PC-3 (cell line): ENCODE measurements at regions not wholly inside any gene's neighbourhood (a gene's known extent, or its start where the extent isn't known, plus 50 kb on each side); places are given as distances from the start of the nearest gene placed in this dataset.

Experiments used
- ATAC-seq: fragments of 200-7000 bp; cut with Tn5 transposase; 2 replicates; pipeline ENCODE4 v1.9.1; 2020; ENCODE audit warnings: mild to moderate bottlenecking, moderate library complexity
- BruUV-seq: library from RNA; stranded (reverse); fragments of 400-500 nt; replicated peaks from 2 replicates; lab custom pipeline; 2021; lab: Mats Ljungman, UMichigan
- CTCF ChIA-PET: fragments of 300-600 bp; sonication (Branson Sonifier 250); formaldehyde crosslinking; loops from one replicate; lab custom pipeline; 2022; ENCODE audit warnings: antibody characterized with exemption; lab: Charles Lee
- POLR2A ChIA-PET: fragments of 300-600 bp; sonication (Branson Sonifier 250); formaldehyde crosslinking; loops from one replicate; lab custom pipeline; 2022; ENCODE audit warnings: antibody characterized with exemption; ENCODE audit not compliant: unreplicated experiment; lab: Charles Lee
- DNase-seq: peaks from one replicate; pipeline ENCODE4 v3.0.0-alpha.2; 2015
- H2AFZ ChIP-seq: fragments of 300-600 bp; sonication (generic); 2 replicates; pipeline ENCODE4 v1.6.0; 2016; ENCODE audit warnings: antibody characterized with exemption, low read length
- H3F3A ChIP-seq: fragments of 300-600 bp; sonication (generic); one replicate; pipeline ENCODE4 v1.6.0; 2017; ENCODE audit warnings: antibody characterized with exemption, low read length, control low read depth, mild to moderate bottlenecking; ENCODE audit not compliant: unreplicated experiment
- H3K27ac ChIP-seq: fragments of 300-600 bp; sonication (generic); 2 replicates; pipeline ENCODE4 v1.5.1; 2016; ENCODE audit warnings: mild to moderate bottlenecking, low read length
- H3K27me3 ChIP-seq: fragments of 300-600 bp; sonication (generic); 2 replicates; pipeline ENCODE4 v1.6.1; 2016; ENCODE audit warnings: low read length, mixed read lengths
- H3K36me3 ChIP-seq: fragments of 300-600 bp; sonication (generic); 2 replicates; pipeline ENCODE4 v1.6.1; 2016; ENCODE audit warnings: low read depth, mixed run types, low read length, mixed read lengths
- H3K4me1 ChIP-seq: fragments of 300-600 bp; sonication (generic); 2 replicates; pipeline ENCODE4 v1.5.1; 2016; ENCODE audit warnings: low read length; ENCODE audit not compliant: insufficient read depth
- H3K4me2 ChIP-seq: fragments of 300-600 bp; sonication (generic); 2 replicates; pipeline ENCODE4 v1.6.0; 2016; ENCODE audit warnings: low read length
- H3K4me3 ChIP-seq: fragments of 300-600 bp; sonication (generic); 2 replicates; pipeline ENCODE4 v1.5.1; 2016; ENCODE audit warnings: mild to moderate bottlenecking, low read length, mixed read lengths
- H3K79me2 ChIP-seq: fragments of 300-600 bp; sonication (generic); 2 replicates; pipeline ENCODE4 v1.6.1; 2017; ENCODE audit warnings: low read length, mixed read lengths
- H3K9ac ChIP-seq: fragments of 300-600 bp; sonication (generic); 2 replicates; pipeline ENCODE4 v1.6.0; 2016; ENCODE audit warnings: mild to moderate bottlenecking, low read length
- H3K9me2 ChIP-seq: fragments of 300-600 bp; sonication (generic); replicated peaks from 2 replicates; pipeline ENCODE4 v1.6.1; 2016; ENCODE audit warnings: mixed run types, low read length, mixed read lengths
- H3K9me3 ChIP-seq: fragments of 300-600 bp; sonication (generic); 2 replicates; pipeline ENCODE4 v1.6.1; 2016; ENCODE audit warnings: low read length, mixed read lengths
- H4K20me1 ChIP-seq: fragments of 300-600 bp; sonication (generic); 2 replicates; pipeline ENCODE4 v1.6.1; 2016; ENCODE audit warnings: low read length, mixed read lengths
- CTCF ChIP-seq: fragments of 300-600 bp; sonication (generic); conservative IDR thresholded peaks from 2 replicates; pipeline ENCODE4 v1.5.1; 2017; ENCODE audit warnings: antibody characterized with exemption, low read depth, mild to moderate bottlenecking, low read length
- EZH2 ChIP-seq: fragments of 300-600 bp; sonication (generic); IDR thresholded peaks from one replicate; pipeline ENCODE4 v1.6.1; 2017; ENCODE audit warnings: antibody characterized with exemption, mild to moderate bottlenecking, low read length; ENCODE audit not compliant: unreplicated experiment
- EZH2phosphoT487 ChIP-seq: fragments of 300-600 bp; sonication (generic); IDR thresholded peaks from 2 replicates; pipeline ENCODE4 v1.6.1; 2018; ENCODE audit warnings: mild to moderate bottlenecking, antibody characterized with exemption, low read length, borderline replicate concordance
- intact Hi-C: fragments of 100-400 bp; cut with micrococcal nuclease; formaldehyde crosslinking; loops from 2 replicates; pipeline ENCODE4 v1.9.0; 2023

GRCh38 chr11:26891501-26891900 lies 102.4 kb upstream of the FIBIN start:
- H3K79me2 ChIP-seq = no peaks in the 10 kb centered on the region
- no peaks in the 10 kb centered on the region for H3F3A ChIP-seq
- H3K9me3 ChIP-seq = no peaks in the 10 kb centered on the region
- no peak for TF ChIP-seq EZH2phosphoT487
- TF ChIP-seq CTCF = no peak
- no peak for TF ChIP-seq EZH2
- H4K20me1 ChIP-seq = no peaks in the 10 kb centered on the region
- ChIA-PET POLR2A (no interaction called here), CTCF (no interaction called here)
- H3K4me3 ChIP-seq = no peak overlapping the region
- H3K36me3 ChIP-seq = no peaks in the 10 kb centered on the region
- no peak overlapping the region for H2AFZ ChIP-seq
- intact Hi-C loops = no loop called here
- no peaks in the 10 kb centered on the region for H3K9me2 ChIP-seq
- DNase-seq = no peak
- H3K27me3 ChIP-seq = no peaks in the 10 kb centered on the region
- H3K4me2 ChIP-seq = no peak overlapping the region
- BruUV-seq = no TSS peak
- no peak for ATAC-seq
- H3K9ac ChIP-seq = no peak overlapping the region
- no peaks in the 10 kb centered on the region for H3K4me1 ChIP-seq
- H3K27ac ChIP-seq = no peak overlapping the region

DNA sequence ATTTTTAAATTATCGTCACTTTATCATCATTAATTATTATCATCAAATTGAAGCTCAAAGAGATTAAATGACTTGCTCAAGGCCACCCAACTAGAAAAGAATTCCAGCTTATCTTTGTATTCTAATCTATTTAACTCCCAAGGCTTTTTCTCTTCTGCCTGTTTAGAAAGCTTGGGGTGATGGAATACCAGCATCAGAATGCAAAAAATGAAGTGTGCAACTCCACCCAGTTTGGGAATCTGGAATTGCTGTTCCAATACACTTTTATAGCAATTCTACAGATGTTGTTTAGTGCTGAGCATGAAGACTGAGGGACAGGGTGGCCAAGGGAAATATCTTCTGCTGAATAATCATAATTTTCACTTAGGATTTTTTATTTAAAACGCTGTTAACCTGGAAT lies 97.2 kb upstream of the FIBIN start:
- H3K9ac ChIP-seq = no peak overlapping the region
- no TSS peak for BruUV-seq
- H3K79me2 ChIP-seq = no peaks in the 10 kb centered on the region
- ATAC-seq (no peak), DNase-seq (no peak)
- no peaks in the 10 kb centered on the region for H3K4me1 ChIP-seq
- ChIA-PET POLR2A (no interaction called here), CTCF (no interaction called here)
- H3K36me3 ChIP-seq = no peaks in the 10 kb centered on the region
- H3K27me3 ChIP-seq = no peaks in the 10 kb centered on the region
- intact Hi-C loops = no loop called here
- no peaks in the 10 kb centered on the region for H3F3A ChIP-seq
- H3K4me2 ChIP-seq = no peak overlapping the region
- no peaks in the 10 kb centered on the region for H3K9me2 ChIP-seq
- TF ChIP-seq EZH2 (no peak), CTCF (no peak), EZH2phosphoT487 (no peak)
- H3K9me3 ChIP-seq = no peaks in the 10 kb centered on the region
- H3K27ac ChIP-seq = no peak overlapping the region
- no peak overlapping the region for H3K4me3 ChIP-seq
- no peaks in the 10 kb centered on the region for H4K20me1 ChIP-seq
- H2AFZ ChIP-seq = no peak overlapping the region

- Histone ChIP-seq H3K27ac (no peak overlapping the region), H3K9me2 (no peaks in the 10 kb centered on the region), H3K4me3 (no peak overlapping the region), H4K20me1 (no peaks in the 10 kb centered on the region), H3K79me2 (no peaks in the 10 kb centered on the region), H3K9ac (no peak overlapping the region), H2AFZ (no peak overlapping the region), H3K9me3 (no peaks in the 10 kb centered on the region), H3K4me1 (no peaks in the 10 kb centered on the region), H3K36me3 (no peaks in the 10 kb centered on the region), H3K4me2 (no peak overlapping the region), H3K27me3 (no peaks in the 10 kb centered on the region), H3F3A (no peaks in the 10 kb centered on the region)
- DNase-seq (no peak), ATAC-seq (no peak)
- ChIA-PET CTCF (no interaction called here), POLR2A (no interaction called here)
- TF ChIP-seq EZH2 (no peak), CTCF (no peak), EZH2phosphoT487 (no peak)
- intact Hi-C loops = no loop called here
- BruUV-seq = no TSS peak
Measured at GRCh38 chr11:26898799-26899198, 95.1 kb upstream of the FIBIN start.
